ENCODE measurements at regions not wholly inside any gene's neighbourhood (a gene's known extent, or its start where the extent isn't known, plus 50 kb on each side); places are given as distances from the start of the nearest gene placed in this dataset.
A peak's percentile ranks its signal among the peaks of the same experiment; 100 is the strongest.

- Histone ChIP-seq H3K9ac (ENCODE audit: low read length) (no peak overlapping the region), H3K36me3 (replicated peaks in 1 of 2; ENCODE audit: control extremely low read depth in 1 of 2, control insufficient read depth in 1 of 2, extremely low read depth in 1 of 2, insufficient read depth in 2 of 2, low read length in 1 of 2) (no peaks in the 10 kb centered on the region), H4K20me1 (ENCODE audit: control insufficient read depth, insufficient read depth, low read length, poor library complexity, severe bottlenecking) (no peaks in the 10 kb centered on the region), H3K4me1 (ENCODE audit: control insufficient read depth in 2 of 2, insufficient read depth in 2 of 2, low read length in 2 of 2) (no peaks in the 10 kb centered on the region), H3K27me3 (replicated peaks in 1 of 4; ENCODE audit: control extremely low read depth in 1 of 4, control insufficient read depth in 3 of 4, insufficient read depth in 4 of 4, low read length in 3 of 4) (no peaks in the 10 kb centered on the region), H3K79me2 (ENCODE audit: control insufficient read depth, insufficient read depth, low read length) (no peaks in the 10 kb centered on the region), H2AFZ (ENCODE audit: insufficient read depth, low read depth, low read length, poor library complexity, severe bottlenecking) (no peak overlapping the region), H3K4me2 (replicated peaks; ENCODE audit: low read depth, low read length, poor library complexity, severe bottlenecking) (no peak overlapping the region), H3K27ac (ENCODE audit: low read length in 2 of 2) (no peak overlapping the region), H3K9me3 (ENCODE audit: control extremely low read depth in 1 of 3, control insufficient read depth in 2 of 3, insufficient read depth in 1 of 3, low read length in 2 of 3) (no peaks in the 10 kb centered on the region), H3K4me3 (ENCODE audit: control extremely low read depth in 1 of 5, extremely low read depth in 1 of 5, insufficient read depth in 1 of 5, low read depth in 2 of 5, low read length in 4 of 5) (no peak overlapping the region)
- CTCF ChIA-PET, result interaction anchor here (0.6 to 9.2 kb wide), 42 partner anchors 10 to 528 kb away, joined by 3 to 283 read pairs (median 4); partner anchors contain the start of gene RAB12
- 12% methylated on average over 8 of the region's 10 CpGs for WGBS (ENCODE audit: insufficient coverage)
- DNase-seq, result peak; percentile 76
- TF ChIP-seq EZH2 (IDR thresholded peaks at IDR 0.05; ENCODE audit: borderline replicate concordance, insufficient read depth, low read depth, low read length, poor library complexity, severe bottlenecking) (no peak), CTCF (IDR thresholded peaks at IDR 0.05) (peak; percentile 89)
- Mint-ChIP-seq H3K4me1 (no peaks in the 10 kb centered on the region), H3K27ac (no peak overlapping the region), H3K27me3 (peaks cover 7% of the 10 kb centered on the region), H3K4me3 (no peak overlapping the region), H3K9me3 (ENCODE audit: insufficient read depth) (no peaks in the 10 kb centered on the region)
- intact Hi-C loops (cut with micrococcal nuclease), result loop anchor here (1.0 to 2.0 kb wide), 3 partner anchors 160 to 334 kb away; no protein-coding TSS in a partner anchor
- ATAC-seq (ENCODE audit: low read depth), result peak; percentile 79
- POLR2A ChIA-PET, result no interaction called here
Measured at GRCh38 chr18:8988260-8988871, 114.1 kb upstream of the NDUFV2 start.

- no peaks in the 10 kb centered on the region for H3K4me1 ChIP-seq (ENCODE audit: control insufficient read depth in 2 of 2, insufficient read depth in 2 of 2, low read length in 2 of 2)
- H3K9ac ChIP-seq (ENCODE audit: low read length), result no peak overlapping the region
- H2AFZ ChIP-seq (ENCODE audit: insufficient read depth, low read depth, low read length, poor library complexity, severe bottlenecking), result no peak overlapping the region
- no peak for DNase-seq
- H3K36me3 ChIP-seq (replicated peaks in 1 of 2; ENCODE audit: control extremely low read depth in 1 of 2, control insufficient read depth in 1 of 2, extremely low read depth in 1 of 2, insufficient read depth in 2 of 2, low read length in 1 of 2), result no peaks in the 10 kb centered on the region
- intact Hi-C loops (cut with micrococcal nuclease), result loop anchor here (2.0 kb wide), 1 partner anchor 160 kb away; no protein-coding TSS in a partner anchor
- WGBS (ENCODE audit: insufficient coverage), result 81% methylated on average over 5 of the region's 5 CpGs
- H3K27ac ChIP-seq (ENCODE audit: low read length in 2 of 2), result no peak overlapping the region
- H3K27me3 Mint-ChIP-seq, result peaks cover 8% of the 10 kb centered on the region
- H3K79me2 ChIP-seq (ENCODE audit: control insufficient read depth, insufficient read depth, low read length), result no peaks in the 10 kb centered on the region
- POLR2A ChIA-PET, result no interaction called here
- no peaks in the 10 kb centered on the region for H3K27me3 ChIP-seq (replicated peaks in 1 of 4; ENCODE audit: control extremely low read depth in 1 of 4, control insufficient read depth in 3 of 4, insufficient read depth in 4 of 4, low read length in 3 of 4)
- no peak overlapping the region for H3K4me3 Mint-ChIP-seq
- ATAC-seq (ENCODE audit: low read depth), result no peak
- H3K27ac Mint-ChIP-seq, result no peak overlapping the region
- no peak for TF ChIP-seq CTCF (IDR thresholded peaks at IDR 0.05)
- H3K9me3 Mint-ChIP-seq (ENCODE audit: insufficient read depth), result no peaks in the 10 kb centered on the region
- no peaks in the 10 kb centered on the region for H3K9me3 ChIP-seq (ENCODE audit: control extremely low read depth in 1 of 3, control insufficient read depth in 2 of 3, insufficient read depth in 1 of 3, low read length in 2 of 3)
- H3K4me1 Mint-ChIP-seq, result no peaks in the 10 kb centered on the region
- CTCF ChIA-PET, result interaction anchor here (0.9 to 9.2 kb wide), 8 partner anchors 9 to 526 kb away, joined by 3 to 283 read pairs (median 19); no protein-coding TSS in a partner anchor
- H4K20me1 ChIP-seq (ENCODE audit: control insufficient read depth, insufficient read depth, low read length, poor library complexity, severe bottlenecking), result no peaks in the 10 kb centered on the region
- H3K4me2 ChIP-seq (replicated peaks; ENCODE audit: low read depth, low read length, poor library complexity, severe bottlenecking), result no peak overlapping the region
- H3K4me3 ChIP-seq (ENCODE audit: control extremely low read depth in 1 of 5, extremely low read depth in 1 of 5, insufficient read depth in 1 of 5, low read depth in 2 of 5, low read length in 4 of 5), result no peak overlapping the region
Measured at GRCh38 chr18:8989017-8989416, 113.5 kb upstream of the NDUFV2 start.
